ENCODE measurements at regions not wholly inside any gene's neighbourhood (a gene's known extent, or its start where the extent isn't known, plus 50 kb on each side); places are given as distances from the start of the nearest gene placed in this dataset.

DNA sequence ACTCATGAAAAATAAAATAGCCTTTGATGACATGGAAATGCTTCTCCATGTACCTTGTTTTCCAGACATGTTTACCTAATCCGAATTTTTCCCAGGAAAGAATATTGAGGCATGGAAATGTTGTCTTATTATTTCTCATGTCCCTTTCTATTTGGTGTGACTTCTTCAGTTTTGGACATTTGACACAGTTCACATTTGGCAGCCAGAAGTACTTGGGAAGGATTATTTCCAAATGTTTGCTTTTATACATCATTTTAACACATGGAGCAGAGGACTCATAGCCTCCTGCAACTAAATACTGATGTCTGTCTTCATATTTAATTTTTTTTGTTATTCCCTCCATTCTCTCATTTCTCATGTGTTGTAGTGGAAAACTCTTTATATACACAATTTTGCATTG is 94.3 kb downstream of the POSTN start:
- TF ChIP-seq YY1 (IDR thresholded peaks at IDR 0.05; ENCODE audit: insufficient read depth, insufficient read length) (no peak), ZNF274 (IDR thresholded peaks at IDR 0.05; ENCODE audit: low read depth, low read length) (no peak), SUZ12 (IDR thresholded peaks at IDR 0.05; ENCODE audit: extremely low read depth, insufficient read depth, insufficient read length) (no peak)

Measured in NT2/D1 (cell line).